Upper lobe of left lung (tissue), 6 donors: ENCODE measurements at regions not wholly inside any gene's neighbourhood (a gene's known extent, or its start where the extent isn't known, plus 50 kb on each side); places are given as distances from the start of the nearest gene placed in this dataset.

ENCODE experiments used
- ATAC-seq, 2 donors: fragments of 200-7000 bp; cut with Tn5 transposase; one replicate each; pipeline ENCODE4 v1.9.1; 2022; ENCODE audit warnings: mild to moderate bottlenecking in 2 of 2, moderate library complexity in 2 of 2; ENCODE audit not compliant: low FRiP score in 2 of 2
- DNase-seq, 2 donors: peaks; one replicate each; pipeline ENCODE4 v3.0.0-alpha.2; 2019 to 2020
- H3K27ac ChIP-seq, 4 donors: fragments of 200-600 bp; sonication (generic); one replicate each; pipeline ENCODE4 v1.5.1; 2016 to 2019
- H3K27me3 ChIP-seq, 4 donors: fragments of 200-600 bp; sonication (generic); one replicate each; pipeline ENCODE4 v1.5.1; 2017 to 2019
- H3K36me3 ChIP-seq, 4 donors: fragments of 200-600 bp; sonication (generic); one replicate each; pipeline ENCODE4 v1.5.1; 2016 to 2019
- H3K4me1 ChIP-seq, 4 donors: fragments of 200-600 bp; sonication (generic); one replicate each; pipeline ENCODE4 v1.5.1; 2018 to 2019
- H3K4me3 ChIP-seq, 4 donors: fragments of 200-600 bp; sonication (generic); one replicate each; pipeline ENCODE4 v1.5.1; 2017 to 2019; ENCODE audit warnings: mild to moderate bottlenecking in 2 of 4, moderate library complexity in 1 of 4
- H3K9me3 ChIP-seq, 4 donors: fragments of 200-600 bp; sonication (generic); one replicate each; pipeline ENCODE4 v1.5.1; 2018 to 2019
- EP300 ChIP-seq, 4 donors: sonication (generic); formaldehyde crosslinking; IDR thresholded peaks; one replicate each; pipeline ENCODE4 v1.5.1; 2017; ENCODE audit warnings: antibody characterized with exemption in 4 of 4, control low read depth in 2 of 4
- POLR2A ChIP-seq, 4 donors: fragments of 450-650 bp; IDR thresholded peaks; one replicate each; pipeline ENCODE4 v1.5.1; 2016 to 2017; ENCODE audit warnings: antibody characterized with exemption in 4 of 4, mild to moderate bottlenecking in 2 of 4
- POLR2AphosphoS5 ChIP-seq, 2 donors: sonication (generic); formaldehyde crosslinking; IDR thresholded peaks; one replicate each; pipeline ENCODE4 v1.5.1; 2017; ENCODE audit warnings: antibody characterized with exemption in 2 of 2
- WGBS, 2 donors: methylation state at CpG; one replicate each; pipeline ENCODE4 v1.1.5; 2017 to 2018; 5-methylcytosine and 5-hydroxymethylcytosine counted together
- TF ChIP-seq, protein P1 (sequence below), 6 experiments: fragments of 450-650 bp in 4 of 6; fragments of 200-600 bp in 2 of 6; sonication (generic) in 2 of 6; IDR thresholded peaks; one replicate each; pipeline ENCODE4 v1.5.1; 2016 to 2019; ENCODE audit warnings: antibody characterized with exemption in 6 of 6
- donor health status: DM: no; HTN: no; CAD: no; lungs with moderate emphysema.
- donor health status: DM: no; HTN: yes; CAD: no; lungs with severe emphysema.

DNA sequence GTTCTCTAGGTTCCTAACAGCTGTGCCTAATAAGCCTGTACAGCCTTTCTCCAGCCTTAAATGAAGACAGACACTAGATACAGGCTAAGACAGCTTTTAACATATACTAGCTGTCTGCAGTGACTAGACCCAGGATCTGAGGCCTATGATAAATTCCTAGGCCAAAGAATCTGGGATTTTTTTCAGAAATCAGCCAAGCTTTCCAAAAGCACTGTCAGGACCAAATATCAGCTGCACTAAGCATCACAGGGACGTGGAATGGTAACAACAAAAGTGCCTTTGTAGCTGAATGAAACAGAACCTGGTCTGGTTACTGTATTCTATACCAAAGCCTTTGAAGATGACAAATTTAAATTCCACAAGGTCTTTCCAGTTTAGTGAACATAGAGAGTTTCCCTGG, 77.9 kb upstream of the DOCK9 start:
- no peak for TF ChIP-seq POLR2A (IDR thresholded peaks at IDR 0.05)
- TF ChIP-seq, protein P1, sequence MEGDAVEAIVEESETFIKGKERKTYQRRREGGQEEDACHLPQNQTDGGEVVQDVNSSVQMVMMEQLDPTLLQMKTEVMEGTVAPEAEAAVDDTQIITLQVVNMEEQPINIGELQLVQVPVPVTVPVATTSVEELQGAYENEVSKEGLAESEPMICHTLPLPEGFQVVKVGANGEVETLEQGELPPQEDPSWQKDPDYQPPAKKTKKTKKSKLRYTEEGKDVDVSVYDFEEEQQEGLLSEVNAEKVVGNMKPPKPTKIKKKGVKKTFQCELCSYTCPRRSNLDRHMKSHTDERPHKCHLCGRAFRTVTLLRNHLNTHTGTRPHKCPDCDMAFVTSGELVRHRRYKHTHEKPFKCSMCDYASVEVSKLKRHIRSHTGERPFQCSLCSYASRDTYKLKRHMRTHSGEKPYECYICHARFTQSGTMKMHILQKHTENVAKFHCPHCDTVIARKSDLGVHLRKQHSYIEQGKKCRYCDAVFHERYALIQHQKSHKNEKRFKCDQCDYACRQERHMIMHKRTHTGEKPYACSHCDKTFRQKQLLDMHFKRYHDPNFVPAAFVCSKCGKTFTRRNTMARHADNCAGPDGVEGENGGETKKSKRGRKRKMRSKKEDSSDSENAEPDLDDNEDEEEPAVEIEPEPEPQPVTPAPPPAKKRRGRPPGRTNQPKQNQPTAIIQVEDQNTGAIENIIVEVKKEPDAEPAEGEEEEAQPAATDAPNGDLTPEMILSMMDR (IDR thresholded peaks at IDR 0.05) = no peak
- TF ChIP-seq POLR2AphosphoS5 (IDR thresholded peaks at IDR 0.05) = no peak
- no peak for TF ChIP-seq EP300 (IDR thresholded peaks at IDR 0.05)
- peaks cover 31 to 56% (median 44%) of the 10 kb centered on the region in 4 donors for H3K4me1 ChIP-seq
- no peak for ATAC-seq
- H3K27me3 ChIP-seq = no peaks in the 10 kb centered on the region
- no peak overlapping the region for H3K27ac ChIP-seq
- 82 to 90% methylated on average over 1 of the region's 1 CpG for whole genome bisulfite sequencing, 2 donors
- no peak for DNase-seq
- no peaks in the 10 kb centered on the region for H3K9me3 ChIP-seq
- H3K4me3 ChIP-seq = no peak overlapping the region
- H3K36me3 ChIP-seq = no peaks in the 10 kb centered on the region

DNA sequence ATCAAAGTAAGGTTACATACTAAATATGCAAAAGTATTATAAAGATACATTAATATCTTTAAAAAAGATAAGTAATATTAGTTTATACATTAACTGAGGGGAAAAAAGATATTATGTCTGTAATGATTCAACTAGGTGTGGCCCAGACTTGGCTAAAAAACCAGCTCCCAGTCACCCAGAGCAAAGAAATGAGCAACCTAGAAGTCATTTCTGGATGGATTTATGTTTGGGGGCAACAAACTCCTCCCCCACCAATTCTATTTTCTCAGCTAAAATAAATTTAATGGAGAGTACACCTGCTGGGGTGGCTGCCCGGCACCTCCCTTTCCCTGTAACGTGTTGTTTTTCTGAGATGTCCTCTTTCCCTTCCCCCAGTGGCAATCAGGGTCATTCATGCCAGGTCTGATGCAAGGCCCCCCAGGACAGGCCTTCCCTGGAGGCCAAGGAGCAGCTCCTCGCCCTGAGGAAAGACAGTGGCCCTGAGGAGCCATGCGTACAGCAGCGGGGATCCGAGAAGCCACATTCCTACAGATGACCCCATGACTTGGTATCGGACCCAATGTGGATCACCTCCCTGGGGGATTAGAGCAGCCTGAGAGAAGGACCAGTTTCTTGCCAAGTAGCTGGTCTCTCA, 78.6 kb upstream of the DOCK9 start:
- H3K27me3 ChIP-seq = no peaks in the 10 kb centered on the region
- TF ChIP-seq, protein P1 (IDR thresholded peaks at IDR 0.05) = no peak
- TF ChIP-seq EP300 (IDR thresholded peaks at IDR 0.05) (no peak), POLR2AphosphoS5 (IDR thresholded peaks at IDR 0.05) (no peak), POLR2A (IDR thresholded peaks at IDR 0.05) (no peak)
- WGBS, 2 donors = 82 to 87% methylated on average over 7 of the region's 7 CpGs
- ATAC-seq (peak in 1 of 2 donors; percentile 34), DNase-seq (peak in 1 of 2 donors; percentile 4)
- no peaks in the 10 kb centered on the region for H3K36me3 ChIP-seq
- peak overlapping the region; percentile 16 to 50 (median 32) for H3K27ac ChIP-seq
- no peak overlapping the region for H3K4me3 ChIP-seq
- H3K4me1 ChIP-seq = peaks cover 24 to 53% (median 41%) of the 10 kb centered on the region in 4 donors
- H3K9me3 ChIP-seq = no peaks in the 10 kb centered on the region

DNA sequence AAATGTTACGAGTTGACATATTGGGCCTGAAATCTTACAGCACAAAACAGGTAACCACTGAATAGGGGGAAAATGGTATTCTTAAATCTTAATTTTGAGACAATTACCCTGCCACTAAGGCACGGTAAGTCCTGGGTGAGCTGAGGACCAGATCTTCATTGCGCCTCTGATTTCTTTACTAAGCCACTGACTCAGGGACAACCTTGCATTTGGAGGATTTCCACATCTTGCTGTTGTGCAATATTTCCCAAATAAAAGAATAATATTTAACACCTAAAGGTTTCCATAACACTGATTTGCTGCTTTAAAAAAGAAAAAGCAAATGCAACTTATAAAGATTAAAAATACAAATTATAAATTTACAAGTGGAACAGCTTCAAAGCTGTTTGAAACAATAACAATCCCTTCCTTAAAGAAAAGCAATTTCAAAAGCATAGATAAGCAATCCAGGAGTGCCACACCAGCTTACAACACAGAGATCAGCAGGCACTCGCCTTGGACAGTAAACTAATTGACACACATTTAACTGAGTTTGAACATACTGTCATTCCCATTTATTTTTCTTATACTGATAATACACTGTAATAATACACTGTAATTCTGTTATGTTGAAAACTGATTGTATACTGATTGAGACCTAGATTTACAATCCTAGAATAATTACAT, 79.6 kb upstream of the DOCK9 start:
- no peak for TF ChIP-seq POLR2AphosphoS5 (IDR thresholded peaks at IDR 0.05)
- TF ChIP-seq EP300 (IDR thresholded peaks at IDR 0.05) = no peak
- TF ChIP-seq, protein P1 (IDR thresholded peaks at IDR 0.05) = no peak
- no peak for TF ChIP-seq POLR2A (IDR thresholded peaks at IDR 0.05)
- Histone ChIP-seq H3K27ac (peak overlapping the region in 3 of 4 donors; percentile 16 to 56 (median 50)), H3K36me3 (no peaks in the 10 kb centered on the region), H3K27me3 (no peaks in the 10 kb centered on the region), H3K9me3 (no peaks in the 10 kb centered on the region), H3K4me3 (no peak overlapping the region), H3K4me1 (peaks cover 25 to 49% (median 37%) of the 10 kb centered on the region in 4 donors)
- ATAC-seq (peak in 1 of 2 donors; percentile 43), DNase-seq (no peak)
- WGBS, 2 donors = 66 to 74% methylated on average over 4 of the region's 4 CpGs

DNA sequence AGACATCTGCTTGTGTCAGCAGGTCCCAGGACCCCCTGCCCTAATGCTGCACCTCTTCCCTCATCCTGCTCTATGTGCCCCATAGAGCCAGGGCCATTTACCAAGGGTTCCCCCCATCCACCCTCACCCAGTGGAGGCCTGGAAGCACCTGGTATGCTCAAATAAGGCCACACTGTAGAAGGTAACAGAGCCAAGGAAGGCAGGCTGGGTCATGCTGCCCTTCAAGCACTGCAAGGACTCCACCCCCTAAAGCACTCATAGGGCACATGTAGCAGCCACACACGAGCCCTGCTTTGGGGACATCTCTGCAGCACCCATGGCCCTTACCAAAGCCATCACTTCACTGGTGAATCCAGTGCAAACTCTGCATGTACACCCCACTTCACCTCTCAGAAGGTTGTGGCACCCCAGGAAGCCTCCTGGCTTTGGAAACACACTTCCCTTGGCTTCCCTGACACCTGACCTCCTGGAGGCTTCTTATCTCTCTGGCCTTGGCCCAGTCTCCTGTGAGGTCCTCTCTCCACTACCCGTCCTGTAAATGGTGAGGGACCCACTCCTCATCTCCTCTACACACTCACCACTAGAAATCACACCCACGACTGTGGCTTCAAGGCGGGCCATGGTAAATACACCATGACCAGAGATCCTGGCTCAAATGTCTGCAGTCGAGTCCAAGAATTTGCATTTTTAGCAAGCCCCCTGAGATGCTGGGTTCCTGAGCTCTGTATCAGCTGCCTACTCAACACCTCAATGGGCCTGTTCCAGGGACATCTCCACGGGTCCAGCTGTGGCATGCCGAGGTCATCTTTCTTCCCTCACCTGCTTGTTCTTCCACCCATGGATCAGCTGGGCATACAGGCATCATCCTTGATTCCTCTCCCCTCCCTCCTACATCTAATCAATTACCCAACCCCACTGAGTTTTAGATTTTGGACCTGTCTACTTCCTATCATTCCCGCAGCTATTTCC, 80.9 kb upstream of the DOCK9 start:
- Histone ChIP-seq H3K27me3 (no peaks in the 10 kb centered on the region), H3K4me3 (no peak overlapping the region), H3K27ac (peak overlapping the region in 3 of 4 donors; percentile 15 to 59 (median 56)), H3K4me1 (peaks cover 25 to 44% (median 33%) of the 10 kb centered on the region in 4 donors), H3K9me3 (no peaks in the 10 kb centered on the region), H3K36me3 (no peaks in the 10 kb centered on the region)
- TF ChIP-seq EP300 (IDR thresholded peaks at IDR 0.05) = no peak
- TF ChIP-seq, protein P1 (IDR thresholded peaks at IDR 0.05) = no peak
- TF ChIP-seq POLR2A (IDR thresholded peaks at IDR 0.05) = no peak
- TF ChIP-seq POLR2AphosphoS5 (IDR thresholded peaks at IDR 0.05) = no peak
- WGBS, 2 donors = 79 to 87% methylated on average over 8 of the region's 8 CpGs
- ATAC-seq = peak in 1 of 2 donors; percentile 16
- DNase-seq = peak in 1 of 2 donors; percentile 42
